ENCODE measurements at regions not wholly inside any gene's neighbourhood (a gene's known extent, or its start where the extent isn't known, plus 50 kb on each side); places are given as distances from the start of the nearest gene placed in this dataset.
A peak's percentile ranks its signal among the peaks of the same experiment; 100 is the strongest.

- DNase-seq, result no peak
These were observed 315.7 kb upstream of the SLITRK5 start for GRCh38 chr13:87355451-87355850.

- no peak for DNase-seq
These were observed 314.9 kb upstream of the SLITRK5 start for GRCh38 chr13:87356314-87356713.

- DNase-seq, result no peak
These were observed 312.9 kb upstream of the SLITRK5 start for GRCh38 chr13:87358319-87358718.

GRCh38 chr13:87361216-87361615 is 310.0 kb upstream of the SLITRK5 start:
- DNase-seq, result no peak

GRCh38 chr13:87368639-87369038 is 302.5 kb upstream of the SLITRK5 start:
- DNase-seq, result no peak

GRCh38 chr13:87376081-87376480 is 295.1 kb upstream of the SLITRK5 start:
- DNase-seq, result no peak

GRCh38 chr13:87384099-87384498 is 287.1 kb upstream of the SLITRK5 start:
- no peak for DNase-seq

- no peak for DNase-seq
These were observed 277.8 kb upstream of the SLITRK5 start for GRCh38 chr13:87393358-87393757.

GRCh38 chr13:87398047-87398446 is 273.1 kb upstream of the SLITRK5 start:
- no peak for DNase-seq

GRCh38 chr13:87403748-87404432 is 267.3 kb upstream of the SLITRK5 start:
- no peak for DNase-seq

GRCh38 chr13:87426742-87427141 is 244.4 kb upstream of the SLITRK5 start:
- no peak for DNase-seq

- DNase-seq, result no peak
These were observed 227.0 kb upstream of the SLITRK5 start for GRCh38 chr13:87444135-87444534.

GRCh38 chr13:87452281-87452680 is 218.9 kb upstream of the SLITRK5 start:
- no peak for DNase-seq

GRCh38 chr13:87453244-87453643 is 217.9 kb upstream of the SLITRK5 start:
- DNase-seq, result no peak

- no peak for DNase-seq
These were observed 211.8 kb upstream of the SLITRK5 start for GRCh38 chr13:87459419-87459818.

GRCh38 chr13:87497426-87497825 is 173.7 kb upstream of the SLITRK5 start:
- DNase-seq, result no peak

- DNase-seq, result peak; percentile 24
These were observed 172.5 kb upstream of the SLITRK5 start for GRCh38 chr13:87498681-87499080.

- DNase-seq, result no peak
These were observed 146.4 kb upstream of the SLITRK5 start for GRCh38 chr13:87524775-87525174.

GRCh38 chr13:87533776-87534175 is 137.4 kb upstream of the SLITRK5 start:
- no peak for DNase-seq

- no peak for DNase-seq
These were observed 135.3 kb upstream of the SLITRK5 start for GRCh38 chr13:87535911-87536310.

- no peak for DNase-seq
These were observed 134.7 kb upstream of the SLITRK5 start for GRCh38 chr13:87536499-87536898.

- no peak for DNase-seq
These were observed 134.3 kb upstream of the SLITRK5 start for GRCh38 chr13:87536899-87537298.

- no peak for DNase-seq
These were observed 133.2 kb upstream of the SLITRK5 start for GRCh38 chr13:87537951-87538350.

GRCh38 chr13:87538366-87539052 is 132.7 kb upstream of the SLITRK5 start:
- no peak for DNase-seq
